RCC 7860 (cell line): ENCODE measurements at regions not wholly inside any gene's neighbourhood (a gene's known extent, or its start where the extent isn't known, plus 50 kb on each side); places are given as distances from the start of the nearest gene placed in this dataset.

Experiments used
- DNase-seq: peaks from one replicate; pipeline ENCODE4 v3.0.0-alpha.2; 2015; ENCODE audit warnings: low spot score
- FAIRE-seq: peaks from 2 replicates; lab custom pipeline; 2012; peaks lifted over from hg19 to GRCh38; lab: Jason Lieb, UNC

DNA sequence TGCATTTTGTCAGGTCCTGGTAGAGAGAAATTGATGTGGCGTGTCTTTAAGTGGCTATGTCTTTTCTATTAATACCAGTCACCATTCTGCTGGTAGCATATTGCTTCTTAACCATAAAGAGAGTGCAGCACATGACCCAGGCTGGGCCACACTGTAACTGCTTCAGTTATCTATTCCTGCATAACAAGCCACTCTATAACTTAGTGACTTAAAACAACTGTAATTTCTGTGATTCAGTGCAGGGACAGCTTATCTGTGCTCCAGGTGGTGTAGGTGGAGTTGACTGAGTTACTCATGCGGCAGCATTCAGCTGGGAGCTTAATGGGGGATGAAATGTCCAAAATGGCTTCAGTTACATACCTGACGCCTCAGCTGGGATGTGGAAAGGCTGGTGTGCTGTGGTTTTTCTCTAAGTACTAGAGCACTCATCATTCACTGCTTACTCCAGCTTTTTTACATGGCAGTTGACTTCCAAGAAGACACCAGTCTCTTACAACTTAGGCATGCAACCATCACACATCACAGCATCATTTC, 742.4 kb downstream of the SATB2 start:
- no peak for DNase-seq
- no peak for FAIRE-seq

DNA sequence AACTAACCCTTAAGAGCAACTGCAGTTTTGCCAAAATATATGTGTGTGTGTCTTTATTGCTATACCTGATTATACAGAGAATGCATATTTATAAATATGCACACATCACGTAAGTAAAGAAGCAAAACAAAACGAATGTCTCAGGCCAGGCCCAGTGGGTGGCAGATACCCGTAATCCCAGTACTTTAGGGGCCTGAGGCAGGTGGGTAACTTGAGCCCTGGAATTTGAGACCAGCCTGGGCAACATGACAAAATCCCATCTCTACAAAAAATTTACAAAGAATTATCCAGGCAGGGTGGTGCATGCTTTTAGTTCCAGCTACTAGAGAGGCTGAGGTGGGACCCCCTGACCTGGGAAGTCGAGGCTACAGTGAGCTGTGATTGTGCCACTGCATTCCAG, 745.3 kb downstream of the SATB2 start:
- DNase-seq (no peak), FAIRE-seq (no peak)

DNA sequence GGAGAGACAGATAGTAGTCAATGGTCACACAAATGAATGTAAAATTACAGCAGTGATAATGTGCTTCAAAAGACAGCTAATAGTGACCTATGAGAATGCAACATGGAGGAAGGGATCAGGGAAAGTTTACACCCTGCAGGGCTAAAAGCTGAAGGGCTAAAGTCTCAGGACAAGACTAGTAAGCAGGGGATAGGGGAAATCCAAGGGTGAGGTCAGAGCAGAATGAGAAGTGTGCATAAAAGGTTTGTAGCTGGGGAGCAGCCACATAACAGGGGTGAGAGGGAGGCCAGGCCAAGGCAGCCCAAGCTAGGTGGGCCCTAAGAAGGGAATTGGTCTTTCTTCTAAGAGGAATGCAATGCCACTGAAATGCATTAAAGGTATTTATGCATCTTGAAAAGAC, 746.3 kb downstream of the SATB2 start:
- no peak for DNase-seq
- no peak for FAIRE-seq

DNA sequence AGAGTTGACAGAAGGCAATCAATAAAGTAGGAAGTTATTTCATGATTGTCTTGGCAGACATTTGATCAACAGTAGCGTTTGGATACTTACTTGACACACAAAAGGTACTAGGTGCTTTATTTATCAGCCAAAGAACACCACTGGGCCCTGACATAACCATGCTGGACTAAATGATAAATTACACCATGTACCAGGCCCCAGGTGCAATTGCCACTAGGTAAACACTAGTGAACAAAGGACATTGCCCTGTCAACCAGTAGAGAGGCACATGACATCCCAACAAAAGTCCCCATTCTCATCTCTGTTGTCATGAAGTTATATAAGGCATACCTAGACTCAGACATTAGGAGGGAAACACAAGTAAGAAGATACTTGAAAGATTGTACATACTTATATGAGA, 747.2 kb downstream of the SATB2 start:
- FAIRE-seq (no peak), DNase-seq (no peak)

DNA sequence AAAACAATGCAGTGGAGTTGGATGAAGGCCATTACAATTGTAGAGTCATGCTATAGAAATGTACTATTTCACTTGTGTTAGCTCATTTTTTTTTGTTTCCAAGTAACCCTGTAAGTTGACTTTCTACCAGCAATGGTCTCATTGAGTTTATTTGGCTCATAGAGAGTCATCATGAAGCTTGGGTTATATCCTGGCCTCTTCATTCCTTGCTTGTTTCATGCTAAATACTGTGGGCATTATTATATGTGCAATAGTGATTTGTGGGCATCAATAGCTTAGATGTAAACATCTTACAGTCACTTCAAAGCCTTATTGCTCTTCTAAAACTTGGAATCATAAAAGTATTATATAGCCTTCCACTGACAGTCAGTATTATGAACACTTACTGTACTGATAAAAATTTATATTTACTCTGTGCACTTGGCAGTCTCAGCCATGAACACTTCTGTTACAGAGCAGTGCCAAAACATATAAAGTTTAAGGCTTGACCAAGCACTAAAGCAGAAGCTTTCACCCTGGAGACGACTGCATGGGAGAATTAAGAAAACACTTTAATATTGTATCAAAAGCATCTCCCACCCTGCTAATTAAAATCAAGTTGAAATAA, 751.2 kb downstream of the SATB2 start:
- no peak for FAIRE-seq

DNA sequence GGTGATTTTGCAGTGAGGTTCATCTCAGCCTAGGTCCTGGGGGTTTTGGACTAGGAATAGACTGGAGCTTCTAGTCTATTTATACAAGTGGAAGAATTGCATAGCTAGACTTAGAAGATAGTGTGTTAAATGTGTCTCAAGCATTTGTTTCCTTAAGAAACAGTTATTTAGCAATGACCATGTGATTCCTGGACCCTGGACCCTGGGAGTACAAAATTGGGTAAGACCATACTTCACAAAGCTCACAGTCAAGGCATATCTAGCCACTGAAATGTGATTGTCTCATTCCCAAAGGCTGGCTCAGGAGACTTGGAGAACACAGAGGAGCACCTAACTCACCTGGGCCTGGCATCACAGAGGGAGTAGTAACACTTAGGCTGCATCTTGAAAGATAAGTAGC, 754.5 kb downstream of the SATB2 start:
- DNase-seq (no peak), FAIRE-seq (no peak)

More for the DNA sequence above, 751.2 kb downstream of the SATB2 start:
- no peak for DNase-seq

DNA sequence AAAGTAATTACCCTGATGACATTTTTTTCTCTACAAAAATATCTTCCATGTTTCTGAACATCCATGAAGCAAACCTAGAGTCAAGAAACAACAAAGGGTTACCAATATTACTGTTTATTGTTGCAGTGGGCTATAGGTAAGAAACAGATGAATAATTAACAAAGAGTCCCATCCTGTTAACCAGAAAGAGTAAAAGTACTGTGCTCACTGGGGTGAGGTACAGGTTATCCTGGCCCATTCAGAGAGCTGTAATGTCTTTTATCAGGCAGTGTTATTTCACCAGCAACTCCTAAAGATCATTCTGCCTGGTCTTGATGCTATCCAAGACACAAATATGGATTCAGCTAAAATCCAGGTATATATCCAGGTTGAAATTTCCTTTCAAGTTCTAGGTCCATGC, 754.9 kb downstream of the SATB2 start:
- no peak for FAIRE-seq
- DNase-seq: no peak

DNA sequence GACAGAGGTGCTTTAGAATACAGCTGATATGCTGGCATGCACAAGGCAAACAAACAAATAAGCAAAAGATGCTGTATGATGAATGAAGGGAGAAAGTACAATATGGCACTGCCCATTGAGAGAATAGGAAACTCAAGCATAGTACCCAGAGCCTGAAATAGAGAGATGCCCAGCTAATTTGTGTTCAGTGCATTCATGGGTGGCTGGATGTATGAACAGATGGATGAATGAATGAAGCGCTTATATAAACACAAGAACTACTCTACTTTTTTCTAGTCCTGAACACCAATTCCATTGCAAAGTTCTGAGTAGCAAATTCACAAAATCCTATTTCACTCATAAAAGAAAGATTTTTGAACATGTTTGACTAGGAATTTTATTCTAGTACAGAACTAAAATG, 756.3 kb downstream of the SATB2 start:
- FAIRE-seq: no peak

DNA sequence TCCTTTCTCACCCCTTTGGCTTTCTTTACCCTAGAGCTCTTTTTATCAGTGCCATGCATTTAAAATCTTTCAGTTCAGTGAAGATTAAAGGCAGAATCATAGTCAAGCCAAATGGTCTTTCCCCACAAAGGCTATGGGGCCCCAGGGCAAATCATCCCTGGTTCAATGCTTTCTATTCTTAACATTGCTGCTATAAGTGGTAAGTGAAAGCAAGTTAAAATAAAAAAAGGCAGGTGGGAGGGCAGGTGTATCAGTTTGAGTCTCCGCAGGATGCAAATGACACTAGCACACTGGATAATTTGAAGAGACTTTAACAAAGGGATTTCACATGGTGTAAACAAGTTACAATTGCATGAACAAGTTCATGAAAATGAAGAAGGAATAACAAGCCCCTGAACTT, 757.4 kb downstream of the SATB2 start:
- FAIRE-seq (no peak), DNase-seq (no peak)

More for the DNA sequence above, 756.3 kb downstream of the SATB2 start:
- no peak for DNase-seq

DNA sequence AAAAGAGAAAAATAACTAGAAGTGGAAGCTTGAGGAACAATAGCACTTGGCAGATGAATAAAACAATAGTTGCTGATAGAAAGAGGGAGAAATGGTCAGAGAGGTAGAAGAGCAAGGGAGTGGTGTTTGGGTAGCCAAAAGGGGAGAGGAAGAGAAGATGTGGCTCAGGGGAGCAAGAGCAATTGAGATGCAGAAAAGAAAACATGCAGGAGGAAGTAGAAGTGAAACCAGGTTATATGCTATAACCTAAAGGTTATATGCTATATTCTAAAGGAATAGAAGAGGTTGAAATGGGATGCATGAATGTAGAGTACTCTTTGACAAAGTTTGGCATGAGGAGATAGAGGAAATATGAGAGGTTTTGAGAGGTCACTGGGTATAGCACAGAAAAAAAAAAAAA, 759.5 kb downstream of the SATB2 start:
- no peak for FAIRE-seq
- DNase-seq: no peak

DNA sequence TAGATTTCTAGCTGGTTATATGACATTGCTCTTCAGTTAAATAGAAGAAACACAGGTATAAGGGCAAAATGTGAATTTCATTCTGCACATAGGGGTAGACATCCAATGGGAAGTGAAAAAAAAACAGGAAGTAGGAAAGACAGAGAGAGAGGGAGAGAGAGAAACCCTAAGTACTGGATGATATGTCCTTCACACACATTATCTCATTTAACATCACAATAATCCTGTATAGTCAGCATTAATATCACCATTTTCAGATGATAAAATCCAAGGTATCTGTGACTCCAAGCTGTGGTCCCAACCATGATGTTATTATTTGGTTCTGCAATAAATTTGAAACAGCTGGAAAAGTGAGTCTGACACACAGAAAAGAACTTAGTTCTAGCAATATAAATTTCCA, 759.9 kb downstream of the SATB2 start:
- DNase-seq (no peak), FAIRE-seq (no peak)

DNA sequence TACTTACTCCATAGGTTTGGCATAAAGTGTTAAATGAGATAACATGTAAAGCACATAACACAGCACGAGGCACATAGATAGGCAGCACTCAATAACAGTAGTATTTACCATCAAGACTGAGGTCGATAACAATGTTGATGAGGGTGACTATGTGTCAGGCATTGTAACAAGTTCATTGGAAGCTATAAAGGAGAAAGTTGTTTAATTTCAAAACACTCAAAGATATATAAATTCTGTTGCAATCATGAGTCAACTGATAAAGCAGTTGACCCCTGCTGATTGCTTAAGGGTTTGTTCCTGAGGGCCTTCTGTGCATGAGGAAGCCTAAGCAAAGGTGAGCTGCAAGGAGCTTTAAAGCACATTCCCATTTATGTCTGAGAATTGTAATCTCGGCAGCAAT, 760.5 kb downstream of the SATB2 start:
- FAIRE-seq: no peak
- no peak for DNase-seq

DNA sequence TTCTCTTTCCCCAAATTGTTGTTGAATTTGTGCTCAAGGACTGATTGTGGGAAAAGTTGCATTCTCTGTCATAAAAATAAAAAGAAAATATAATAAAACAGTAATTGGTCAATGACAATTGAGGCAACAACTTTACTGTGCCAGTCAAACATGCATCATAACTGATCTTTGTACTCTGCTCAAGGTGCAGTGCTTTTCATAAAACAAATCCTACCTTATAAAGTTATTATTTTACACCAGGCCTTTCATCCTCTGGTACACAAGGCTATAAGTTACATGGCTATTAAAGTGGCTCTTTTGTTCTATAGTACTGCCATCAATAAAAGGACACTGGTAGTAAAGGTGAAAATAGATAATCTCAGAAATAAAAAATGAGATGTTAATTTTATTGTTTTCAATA, 761.9 kb downstream of the SATB2 start:
- DNase-seq (no peak), FAIRE-seq (no peak)

DNA sequence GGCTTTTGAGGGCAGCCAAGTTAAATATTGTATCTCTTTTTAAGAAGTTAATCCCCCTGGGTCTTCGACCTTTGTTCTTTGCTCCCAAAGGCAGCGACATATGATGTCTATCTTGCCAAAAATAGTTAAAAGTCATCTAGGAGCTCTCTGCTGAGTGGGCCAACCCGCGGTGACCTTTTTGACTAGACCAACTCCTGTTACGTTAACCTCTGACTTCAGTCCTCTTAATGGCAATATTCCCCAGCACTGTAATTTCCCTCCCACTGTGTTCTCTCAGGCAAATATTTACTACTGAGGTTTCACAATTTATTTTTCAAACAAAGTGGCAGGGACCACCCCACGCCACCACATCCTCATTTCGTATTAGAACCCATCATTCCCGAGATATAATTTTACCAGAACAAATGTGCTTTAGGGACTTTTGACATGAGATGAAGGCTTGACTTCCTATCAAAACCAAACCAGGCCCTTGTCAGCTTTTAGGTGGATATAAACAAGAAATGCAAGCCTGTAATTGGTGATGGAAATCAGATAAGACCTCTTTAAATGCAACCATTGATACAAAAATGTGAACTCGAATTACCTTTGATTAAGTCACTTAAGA, 764.7 kb downstream of the SATB2 start:
- DNase-seq (no peak), FAIRE-seq (no peak)

DNA sequence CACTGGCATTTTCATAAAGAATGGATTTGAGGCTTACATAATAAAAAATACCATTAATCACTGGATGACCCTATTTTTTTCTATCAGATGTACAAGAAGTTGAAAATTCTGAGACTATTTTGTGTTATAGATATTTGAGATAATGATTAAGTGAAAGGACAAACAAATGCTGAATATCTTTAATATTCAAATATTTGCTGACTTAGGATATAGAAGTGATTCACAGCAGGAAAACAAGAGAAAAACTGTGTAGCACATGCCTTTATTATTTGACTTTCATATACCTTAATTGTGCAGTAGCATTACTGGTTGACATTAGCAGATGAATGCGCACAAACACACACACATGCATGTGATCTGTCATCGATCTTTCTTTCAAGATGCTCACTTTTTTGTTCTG, 766.5 kb downstream of the SATB2 start:
- FAIRE-seq (no peak), DNase-seq (no peak)

DNA sequence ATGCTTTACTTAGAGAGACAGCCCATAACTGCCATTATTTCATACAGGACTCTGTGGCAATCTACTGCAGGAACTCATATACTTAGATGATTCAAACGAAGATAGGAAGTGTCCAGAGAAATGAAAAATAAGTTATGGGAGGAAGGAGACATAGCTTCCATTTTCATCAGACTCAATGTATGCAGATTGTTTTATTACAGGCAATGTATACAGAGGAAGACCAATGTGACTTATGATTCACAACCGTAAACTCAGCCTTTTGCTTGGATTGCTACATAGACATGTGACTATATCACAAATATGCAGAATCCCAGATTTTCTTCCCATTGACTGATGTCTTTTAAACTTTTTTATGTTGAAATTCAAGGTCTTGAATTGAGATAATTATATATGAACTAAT, 793.4 kb downstream of the SATB2 start:
- no peak for FAIRE-seq
- no peak for DNase-seq

DNA sequence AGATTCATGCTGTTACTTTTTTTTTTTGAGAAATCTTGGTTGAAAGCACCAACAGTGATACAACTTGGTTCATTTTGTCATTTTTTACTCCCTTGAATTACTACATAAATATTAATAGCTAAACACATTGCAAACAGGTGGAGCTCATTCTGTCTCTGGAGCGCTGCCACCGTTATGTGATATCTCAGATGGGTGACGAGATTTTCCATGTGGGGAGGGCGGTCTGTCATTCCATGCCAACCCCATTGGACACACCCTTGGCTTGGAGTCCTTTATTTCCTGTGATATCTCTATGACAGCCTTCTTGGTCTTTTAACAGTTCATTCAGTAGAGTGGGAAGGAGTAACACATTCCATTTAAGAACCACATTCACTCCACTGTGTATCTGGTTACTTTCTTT, 794.8 kb downstream of the SATB2 start:
- FAIRE-seq (no peak), DNase-seq (no peak)

DNA sequence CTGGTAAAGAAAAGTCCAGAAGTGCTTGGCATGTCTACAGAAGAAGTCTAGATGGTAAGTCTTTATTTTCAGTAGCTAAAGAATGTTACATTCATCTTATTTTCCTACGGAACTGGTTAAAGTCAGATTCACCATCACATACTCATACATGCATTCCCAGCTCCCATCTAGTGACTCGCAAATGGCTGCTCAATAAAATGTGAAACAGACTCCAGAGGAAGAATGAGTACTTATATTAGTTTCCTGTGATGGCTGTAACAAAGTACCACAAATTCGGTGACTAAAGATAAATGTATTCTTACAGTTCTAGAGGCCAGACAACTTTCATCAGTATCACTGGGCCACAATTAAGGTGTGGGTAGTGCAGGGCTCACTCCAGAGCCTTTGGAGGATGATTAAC, 797.2 kb downstream of the SATB2 start:
- FAIRE-seq (no peak), DNase-seq (no peak)

DNA sequence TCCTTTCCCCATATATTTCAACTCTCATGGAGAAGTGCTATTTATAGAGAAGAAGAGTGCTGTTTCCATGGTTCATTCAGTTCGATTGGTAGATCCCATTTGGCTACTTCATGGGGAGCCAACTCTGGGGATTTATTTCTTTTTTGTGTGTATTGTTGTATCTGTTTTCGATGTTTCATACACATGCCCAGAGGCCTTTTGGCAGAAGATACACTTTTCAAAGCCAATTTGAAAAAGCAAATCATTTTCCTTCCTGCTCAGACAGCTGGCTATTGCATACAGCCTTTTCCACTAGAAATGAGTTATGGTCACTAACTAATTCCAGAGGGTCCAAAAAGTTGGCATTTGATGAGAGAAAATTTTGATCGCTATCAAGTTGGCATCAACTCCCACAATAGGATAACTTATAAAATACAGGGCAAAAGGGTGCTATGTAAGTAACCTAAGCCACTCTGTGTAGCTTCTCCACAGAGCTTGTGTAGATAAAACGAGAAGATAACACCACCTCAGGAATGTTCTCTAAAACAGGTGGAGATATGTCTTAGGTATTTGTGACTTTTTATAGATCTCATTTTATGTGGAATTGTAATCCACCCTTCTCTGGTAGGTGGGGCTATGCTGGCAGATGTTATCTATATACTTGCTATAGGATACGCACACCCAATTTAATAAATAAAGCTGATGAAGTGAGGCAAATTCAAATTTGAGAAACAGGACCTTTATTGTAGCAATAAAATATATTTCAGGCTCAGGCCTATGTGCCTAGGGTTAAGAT, 798.5 kb downstream of the SATB2 start:
- DNase-seq (no peak), FAIRE-seq (no peak)

DNA sequence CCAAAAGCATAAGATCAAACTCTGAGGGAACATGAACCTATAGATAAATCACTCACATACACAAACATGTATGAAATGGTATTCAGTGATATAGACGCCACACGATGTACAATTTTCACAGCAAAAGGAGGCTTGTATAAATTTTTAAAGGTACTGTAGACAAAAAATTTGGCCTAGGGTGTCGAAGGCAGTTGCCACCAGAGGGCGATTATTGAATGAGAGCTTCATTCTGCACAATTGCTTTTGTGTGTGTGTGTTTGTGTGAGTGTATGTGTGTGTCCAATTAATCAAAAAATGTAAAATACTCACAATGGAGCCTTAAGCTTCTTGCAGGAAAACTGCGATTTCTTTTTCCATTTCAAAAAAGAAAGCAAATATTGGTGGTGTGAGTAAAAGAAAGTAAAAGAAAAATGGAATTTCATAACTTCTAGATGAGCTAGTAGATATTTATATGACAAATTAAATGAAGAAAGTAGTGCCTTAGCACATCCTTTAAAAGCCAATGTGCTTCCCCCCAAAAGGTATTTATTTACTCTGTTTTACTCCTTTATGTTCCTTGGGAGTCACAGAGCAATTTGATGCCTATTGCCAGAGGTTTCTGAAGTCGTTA, 800.1 kb downstream of the SATB2 start:
- FAIRE-seq (no peak), DNase-seq (no peak)

DNA sequence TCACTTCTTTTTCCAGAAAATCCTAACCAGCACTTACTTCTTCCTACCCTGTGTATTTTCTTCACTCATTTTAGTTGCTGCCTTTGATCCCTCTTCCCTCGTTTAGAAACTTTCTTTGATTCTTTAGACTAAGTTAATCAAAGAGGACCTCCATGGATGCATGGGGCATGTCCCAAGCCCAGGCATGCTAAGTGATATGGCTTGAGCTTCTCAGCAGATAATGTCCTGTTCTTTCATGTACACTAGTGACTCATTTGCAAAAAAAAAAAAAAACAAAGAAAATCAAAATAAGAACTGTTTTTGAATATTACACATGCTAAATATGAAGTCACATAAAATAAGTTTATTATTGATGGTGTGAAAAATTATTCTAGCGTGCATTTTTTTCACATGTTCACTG, 800.9 kb downstream of the SATB2 start:
- no peak for FAIRE-seq

DNA sequence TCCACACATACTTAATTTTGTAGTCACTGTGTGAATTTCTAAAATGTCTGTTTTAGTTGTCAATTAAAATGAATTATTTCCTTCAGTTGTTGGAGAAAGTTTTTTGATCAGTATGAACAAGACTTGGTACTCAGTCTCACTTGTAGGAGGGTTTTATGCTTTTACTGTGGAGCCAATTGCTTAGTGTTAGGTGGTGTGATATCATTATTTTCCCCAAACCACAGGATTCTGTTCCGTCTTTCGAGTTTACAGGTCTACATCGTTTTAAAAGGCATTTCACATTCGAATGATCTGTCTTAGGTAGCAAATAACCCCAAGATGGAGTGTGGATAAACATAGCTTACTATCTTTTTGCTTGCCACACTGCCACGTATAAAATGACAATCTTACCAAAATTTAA, 803.1 kb downstream of the SATB2 start:
- no peak for FAIRE-seq

More for the DNA sequence above, 800.9 kb downstream of the SATB2 start:
- no peak for DNase-seq

More for the DNA sequence above, 803.1 kb downstream of the SATB2 start:
- DNase-seq: no peak
